PFSK-1 (cell line): ENCODE measurements at regions not wholly inside any gene's neighbourhood (a gene's known extent, or its start where the extent isn't known, plus 50 kb on each side); places are given as distances from the start of the nearest gene placed in this dataset.

Experiments used
- POLR2AphosphoS5 ChIP-seq: IDR thresholded peaks from 2 replicates; pipeline ENCODE4 v1.6.1; 2012; ENCODE audit warnings: low read depth, mild to moderate bottlenecking, control low read depth, low read length, moderate library complexity
- TAF1 ChIP-seq: IDR thresholded peaks from 2 replicates; pipeline ENCODE4 v1.6.1; 2012; ENCODE audit warnings: low read length, control low read depth, borderline replicate concordance; ENCODE audit not compliant: insufficient read depth
- TF ChIP-seq, protein P1 (sequence below), 2 experiments: IDR thresholded peaks; 2 replicates each; pipeline versions ENCODE4 v1.6.1 to v1.8.0; 2011 to 2012; ENCODE audit warnings: low read depth in 2 of 2, low read length in 2 of 2, control low read depth in 1 of 2, inconsistent platforms in 1 of 2, mild to moderate bottlenecking in 1 of 2, moderate library complexity in 1 of 2; ENCODE audit not compliant: insufficient read depth in 1 of 2

DNA sequence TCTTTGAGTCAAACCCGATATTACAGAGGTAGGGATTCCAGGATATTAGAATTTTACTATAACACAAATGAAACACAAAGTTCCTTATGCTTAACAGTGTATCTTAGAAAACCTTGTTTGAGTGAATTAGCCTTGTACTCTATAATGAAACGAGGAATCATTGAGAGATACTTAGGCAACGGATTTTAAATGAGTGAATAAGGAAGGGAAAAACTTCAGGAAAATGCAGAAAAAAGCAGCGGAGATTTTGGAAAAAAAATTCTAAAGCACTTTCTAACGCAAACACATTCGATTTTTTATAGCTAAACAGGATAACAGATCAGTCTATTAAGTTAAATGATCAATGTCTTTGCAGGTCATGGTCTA is 137.3 kb downstream of the HFE start:
- no peak for TF ChIP-seq TAF1
- TF ChIP-seq POLR2AphosphoS5: no peak
- TF ChIP-seq, protein P1, sequence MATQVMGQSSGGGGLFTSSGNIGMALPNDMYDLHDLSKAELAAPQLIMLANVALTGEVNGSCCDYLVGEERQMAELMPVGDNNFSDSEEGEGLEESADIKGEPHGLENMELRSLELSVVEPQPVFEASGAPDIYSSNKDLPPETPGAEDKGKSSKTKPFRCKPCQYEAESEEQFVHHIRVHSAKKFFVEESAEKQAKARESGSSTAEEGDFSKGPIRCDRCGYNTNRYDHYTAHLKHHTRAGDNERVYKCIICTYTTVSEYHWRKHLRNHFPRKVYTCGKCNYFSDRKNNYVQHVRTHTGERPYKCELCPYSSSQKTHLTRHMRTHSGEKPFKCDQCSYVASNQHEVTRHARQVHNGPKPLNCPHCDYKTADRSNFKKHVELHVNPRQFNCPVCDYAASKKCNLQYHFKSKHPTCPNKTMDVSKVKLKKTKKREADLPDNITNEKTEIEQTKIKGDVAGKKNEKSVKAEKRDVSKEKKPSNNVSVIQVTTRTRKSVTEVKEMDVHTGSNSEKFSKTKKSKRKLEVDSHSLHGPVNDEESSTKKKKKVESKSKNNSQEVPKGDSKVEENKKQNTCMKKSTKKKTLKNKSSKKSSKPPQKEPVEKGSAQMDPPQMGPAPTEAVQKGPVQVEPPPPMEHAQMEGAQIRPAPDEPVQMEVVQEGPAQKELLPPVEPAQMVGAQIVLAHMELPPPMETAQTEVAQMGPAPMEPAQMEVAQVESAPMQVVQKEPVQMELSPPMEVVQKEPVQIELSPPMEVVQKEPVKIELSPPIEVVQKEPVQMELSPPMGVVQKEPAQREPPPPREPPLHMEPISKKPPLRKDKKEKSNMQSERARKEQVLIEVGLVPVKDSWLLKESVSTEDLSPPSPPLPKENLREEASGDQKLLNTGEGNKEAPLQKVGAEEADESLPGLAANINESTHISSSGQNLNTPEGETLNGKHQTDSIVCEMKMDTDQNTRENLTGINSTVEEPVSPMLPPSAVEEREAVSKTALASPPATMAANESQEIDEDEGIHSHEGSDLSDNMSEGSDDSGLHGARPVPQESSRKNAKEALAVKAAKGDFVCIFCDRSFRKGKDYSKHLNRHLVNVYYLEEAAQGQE (IDR thresholded peaks at IDR 0.05; ENCODE audit: insufficient read depth in 1 of 2, low read depth in 2 of 2, low read length in 2 of 2): no peak
